Suppressor macrophage (primary cell): ENCODE measurements at regions not wholly inside any gene's neighbourhood (a gene's known extent, or its start where the extent isn't known, plus 50 kb on each side); places are given as distances from the start of the nearest gene placed in this dataset.

Source experiments
- DNase-seq, 4 experiments: peaks; one replicate each; pipeline ENCODE4 v3.0.0-alpha.2; 2020 to 2022

DNA sequence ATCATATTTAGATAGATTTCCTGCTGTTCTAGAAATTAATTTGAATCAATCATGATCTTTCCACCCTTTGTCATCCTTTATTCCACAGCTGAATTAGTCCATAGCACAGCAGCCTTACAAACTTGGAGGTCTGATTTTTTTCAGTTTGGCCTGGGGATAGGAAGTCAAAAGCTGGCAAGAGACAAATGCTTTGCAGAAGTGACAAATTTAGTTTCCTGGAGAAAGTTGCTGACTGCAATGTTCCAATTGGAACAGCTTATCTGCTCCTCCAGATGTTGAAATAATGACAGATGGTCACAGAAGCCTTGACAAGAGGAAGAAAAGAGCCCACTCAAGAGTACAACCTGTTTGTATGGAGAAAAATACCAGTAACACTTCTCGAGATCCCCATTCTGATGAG is 1276.1 kb upstream of the CDH8 start:
- DNase-seq: peak in 2 of 4 experiments; percentile 4 to 6

DNA sequence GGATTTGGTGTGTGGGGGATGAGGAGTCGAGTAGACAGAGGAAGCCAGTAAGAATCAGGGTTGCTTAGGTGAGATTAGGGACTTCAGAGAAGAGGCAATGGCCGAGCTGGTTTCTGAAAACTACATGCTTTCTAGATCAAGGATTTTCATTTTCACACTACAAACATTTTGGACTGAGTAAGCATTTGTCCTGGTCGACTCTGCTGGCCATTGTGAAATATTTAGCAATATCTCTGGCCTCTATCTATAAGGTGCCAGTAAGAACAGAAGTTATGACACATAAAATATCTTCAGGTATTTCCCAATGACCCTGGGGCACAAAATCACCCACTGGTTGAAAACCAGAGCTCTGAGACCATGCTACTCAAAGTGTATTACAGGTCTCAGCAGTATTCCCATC is 1275.1 kb upstream of the CDH8 start:
- DNase-seq: no peak

DNA sequence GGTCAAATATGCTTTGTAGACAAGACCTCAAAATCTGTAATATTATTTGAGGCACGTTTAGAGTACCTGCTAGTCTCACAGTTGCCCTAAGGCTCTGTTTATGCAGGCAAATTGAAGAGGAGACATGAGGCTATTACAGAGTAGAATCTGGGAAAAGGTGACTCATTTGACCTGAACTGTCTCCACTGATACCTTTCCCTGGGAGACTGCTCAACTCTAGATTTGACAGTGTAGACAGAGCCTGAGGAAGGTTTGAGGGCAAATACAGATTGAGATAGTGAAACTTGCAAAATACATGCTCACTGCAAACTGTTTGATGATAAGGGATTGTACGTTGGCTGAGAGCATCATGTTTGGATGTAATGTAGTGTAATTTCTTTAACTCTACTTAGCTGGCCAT is 1266.6 kb upstream of the CDH8 start:
- DNase-seq: no peak

DNA sequence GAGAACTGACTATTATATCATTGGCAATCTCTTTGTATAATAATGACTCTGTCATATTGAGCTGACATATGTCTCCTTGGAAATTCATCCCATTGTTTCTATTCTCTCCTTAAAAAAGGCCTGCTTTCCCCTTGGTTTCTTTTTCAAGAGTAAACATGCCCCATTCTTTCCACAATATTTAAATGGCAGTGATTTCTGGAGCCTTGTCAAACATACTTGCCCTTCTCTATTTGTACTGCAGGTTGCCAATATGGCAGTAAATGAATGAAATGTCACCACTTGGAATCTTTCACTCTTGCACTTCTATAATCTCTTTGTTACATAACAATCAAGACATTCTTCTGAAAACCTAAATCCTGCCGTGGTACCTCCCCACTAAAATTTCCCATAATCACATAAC is 1265.1 kb upstream of the CDH8 start:
- no peak for DNase-seq

DNA sequence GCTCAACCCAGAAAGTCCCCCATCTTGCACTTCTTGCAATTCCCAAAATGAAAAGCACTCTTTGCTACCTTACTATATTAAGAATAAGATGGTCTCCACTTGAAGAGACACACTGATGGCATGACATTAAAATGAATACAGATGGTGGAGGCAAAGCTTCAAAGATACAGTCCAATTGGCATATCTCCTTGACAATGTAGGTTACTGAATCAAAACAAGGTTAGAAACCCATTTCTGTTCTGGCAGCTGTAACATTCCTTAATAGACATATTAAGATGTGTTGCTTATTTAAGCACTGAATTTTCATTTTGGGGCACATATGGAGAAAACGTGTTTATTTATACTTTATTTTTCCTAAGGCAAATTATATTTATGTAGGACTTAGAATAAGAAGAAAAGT is 1262.8 kb upstream of the CDH8 start:
- no peak for DNase-seq

DNA sequence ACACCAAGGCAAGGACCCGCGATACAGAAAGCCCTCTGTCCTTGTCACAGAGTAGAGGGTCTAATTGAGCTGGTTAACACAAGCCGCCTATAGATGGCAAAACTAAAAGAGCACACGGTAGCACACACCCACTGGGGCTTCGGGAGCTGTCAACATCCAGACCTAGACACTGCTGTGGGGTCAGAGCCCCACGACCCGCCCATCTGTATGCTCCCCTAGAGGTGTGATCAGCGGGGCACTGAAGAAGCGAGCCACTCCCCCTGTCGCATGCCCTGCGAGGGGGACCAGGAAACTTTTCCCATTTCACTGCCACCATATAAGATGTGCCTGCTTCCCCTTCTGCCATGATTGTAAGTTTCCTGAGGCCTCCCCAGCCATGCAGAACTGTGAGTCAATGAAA is 1255.8 kb upstream of the CDH8 start:
- no peak for DNase-seq

DNA sequence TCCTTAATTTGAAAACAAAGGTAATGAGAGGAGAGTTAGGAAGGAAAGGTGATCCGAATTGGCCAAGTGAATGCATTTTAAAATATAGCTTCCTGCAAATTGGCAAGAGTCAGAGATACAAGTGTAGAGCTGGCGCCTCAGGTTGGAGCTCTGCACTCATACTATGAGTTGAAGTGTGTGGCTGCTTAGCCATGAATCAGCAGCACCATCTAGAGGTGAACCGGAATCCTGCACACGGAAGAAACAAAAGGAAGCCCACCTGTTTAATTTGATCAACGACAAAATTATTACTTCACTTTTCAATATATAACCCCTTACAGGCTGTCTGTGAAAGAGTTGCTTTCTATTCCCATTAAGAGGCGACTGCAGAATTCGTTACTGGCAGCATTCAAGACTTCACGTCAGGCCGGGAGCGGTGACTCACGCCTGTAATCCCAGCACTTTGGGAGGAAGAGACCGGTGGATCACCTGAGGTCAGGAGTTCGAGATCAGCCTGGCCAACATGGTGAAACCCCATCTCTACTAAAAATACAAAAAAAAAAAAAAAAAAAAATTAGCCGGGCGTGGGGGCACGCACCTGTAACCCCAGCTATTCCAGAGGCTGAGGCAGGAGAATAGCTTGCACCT is 1253.7 kb upstream of the CDH8 start:
- DNase-seq: peak; percentile 17 to 31 (median 24)

DNA sequence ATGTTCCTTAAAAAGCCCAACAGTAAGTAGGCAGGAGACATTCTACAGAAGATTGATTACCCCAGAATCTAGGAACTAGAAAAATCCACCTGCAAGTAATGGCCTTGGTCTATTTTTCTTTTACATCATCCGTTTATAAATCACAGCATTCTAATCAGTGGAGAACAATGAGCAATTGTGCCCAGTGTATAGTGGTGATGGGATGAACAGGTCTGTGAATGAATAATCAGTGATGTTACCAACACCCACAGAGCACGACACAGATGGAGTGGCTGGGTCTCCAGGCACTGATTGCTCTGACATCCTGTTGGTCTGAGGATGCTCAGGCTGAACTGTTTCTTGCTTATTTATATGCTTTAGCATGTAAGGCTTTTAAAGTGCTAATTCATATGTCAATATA is 1251.2 kb upstream of the CDH8 start:
- DNase-seq: no peak

DNA sequence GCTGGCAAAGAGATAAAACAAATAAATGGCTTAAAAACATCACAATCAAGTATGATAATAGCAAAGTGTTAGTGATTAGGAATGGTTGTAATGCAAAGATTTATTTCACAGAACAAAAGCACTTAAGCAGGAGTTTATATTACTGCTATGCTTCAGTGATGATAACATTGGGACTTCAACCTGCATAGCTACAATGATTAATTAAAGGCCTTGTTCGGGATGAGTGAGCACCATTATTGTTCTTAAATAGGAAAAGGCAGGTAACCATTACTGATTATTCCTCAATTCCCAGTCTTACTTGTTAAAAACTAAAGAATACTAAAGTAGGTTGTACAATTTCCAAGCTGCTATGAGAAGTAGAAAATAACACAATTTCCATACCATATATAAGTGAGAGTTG is 1247.5 kb upstream of the CDH8 start:
- DNase-seq: no peak

DNA sequence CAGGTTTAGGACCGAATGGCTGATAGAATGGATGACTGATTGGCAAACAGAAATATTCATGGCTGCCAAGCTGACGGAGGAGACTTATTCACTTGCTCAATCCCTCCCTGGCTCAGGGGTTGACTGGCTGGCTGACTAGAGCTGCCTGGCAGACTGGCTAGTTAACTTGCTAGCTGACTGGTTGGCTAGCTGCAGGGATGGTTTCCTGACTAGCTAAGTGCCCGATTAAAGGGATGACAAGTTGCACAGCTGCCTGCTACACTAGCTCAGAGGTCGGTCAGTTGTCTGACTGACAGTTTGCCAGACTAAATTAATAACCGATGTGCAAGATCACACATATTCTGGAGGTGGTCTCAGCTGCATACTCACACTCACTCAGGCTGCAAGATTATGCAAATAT is 1208.4 kb upstream of the CDH8 start:
- no peak for DNase-seq

DNA sequence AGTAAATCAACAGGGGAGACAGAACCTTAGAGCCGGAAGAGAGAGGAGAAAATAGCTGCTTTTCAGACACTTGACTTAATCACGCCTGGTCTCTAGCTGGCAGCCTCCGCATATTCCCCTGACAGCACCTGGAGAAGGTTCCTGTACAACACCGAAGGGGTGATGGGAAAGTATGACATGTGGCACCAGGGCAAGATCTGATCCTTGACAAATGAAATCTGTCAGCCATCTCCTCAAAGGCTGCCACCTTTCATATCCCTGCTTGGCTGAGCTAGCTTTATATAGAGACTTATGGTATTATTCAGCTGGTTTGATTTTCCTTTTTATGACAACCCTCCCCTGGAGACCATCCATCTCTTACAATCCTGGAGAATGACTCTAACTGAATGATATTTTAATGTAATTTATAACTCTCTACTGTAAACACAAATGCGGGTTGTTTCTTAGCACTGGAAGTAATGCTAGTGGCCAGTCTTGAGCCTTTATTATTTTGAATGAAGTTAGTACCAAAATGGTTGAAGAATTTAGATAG is 1205.3 kb upstream of the CDH8 start:
- no peak for DNase-seq

DNA sequence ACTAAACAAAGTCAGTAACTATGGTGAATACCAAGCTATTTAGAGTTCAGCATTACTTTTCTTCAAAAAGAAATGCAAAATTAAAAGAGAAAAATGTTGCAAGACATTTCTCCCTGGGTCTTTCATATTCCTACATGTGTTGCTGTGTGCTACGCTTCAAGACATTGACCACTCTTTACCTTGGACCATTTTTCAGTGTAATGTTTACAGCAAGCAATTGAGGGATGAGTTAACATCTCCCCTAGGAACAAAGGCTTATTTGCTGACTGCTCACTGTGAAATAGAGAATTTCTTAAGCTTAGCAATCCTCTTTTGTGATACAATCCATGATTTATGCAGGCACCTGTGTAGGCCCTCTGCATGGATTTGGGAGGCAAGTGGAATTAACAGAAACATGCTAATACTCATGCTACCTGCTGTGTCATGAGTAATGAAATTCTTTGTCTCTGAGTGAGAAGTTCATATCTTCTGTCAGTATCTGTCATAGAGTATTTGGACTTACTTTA is 1202.9 kb upstream of the CDH8 start:
- DNase-seq: no peak

DNA sequence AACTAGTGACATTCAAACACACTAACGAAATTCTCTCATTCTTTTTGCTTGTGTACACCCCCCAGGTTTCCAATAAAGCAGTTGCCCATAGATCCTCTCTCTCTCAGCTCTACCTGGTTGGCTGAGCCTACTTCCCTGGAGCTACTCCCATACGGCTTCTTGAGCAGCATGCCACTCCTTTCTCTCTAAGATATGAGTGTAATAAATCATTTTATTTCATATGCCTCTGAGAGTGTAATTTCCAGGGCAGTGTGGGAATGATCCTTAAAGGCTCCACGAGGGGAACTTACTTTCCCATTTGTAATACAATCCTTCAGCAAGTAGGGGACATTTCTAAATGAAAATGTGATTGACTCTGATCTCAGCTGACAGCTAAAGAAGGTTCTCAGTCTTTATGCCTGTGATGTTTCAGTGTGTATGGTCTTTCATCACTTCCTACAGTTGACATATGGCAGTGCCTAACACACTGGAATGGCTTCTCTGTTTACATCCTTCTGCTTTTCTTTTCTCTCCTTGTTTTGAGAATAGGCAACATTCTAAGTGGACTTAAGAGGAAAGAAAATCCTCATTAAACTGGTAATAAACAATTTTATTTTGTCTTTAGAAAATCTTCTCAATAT is 1194.3 kb upstream of the CDH8 start:
- DNase-seq: no peak

DNA sequence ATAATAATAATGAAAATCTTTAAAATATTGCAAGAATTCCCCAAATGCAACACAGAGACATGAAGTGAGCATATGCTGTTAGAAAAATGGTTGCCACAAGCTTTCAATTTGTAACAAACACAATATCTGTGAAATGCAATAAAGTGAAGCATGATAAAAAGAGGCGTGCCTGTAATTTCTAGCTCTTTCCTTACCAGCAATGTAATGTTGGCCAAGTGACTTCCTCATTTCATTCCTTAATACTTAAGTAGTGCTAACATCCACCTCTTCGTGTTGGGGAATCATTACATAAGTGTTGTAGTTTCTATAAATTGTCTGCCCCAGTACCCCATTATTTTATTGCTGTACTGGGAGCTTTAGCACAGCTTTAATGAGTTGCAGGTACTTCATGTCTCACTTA is 1192.0 kb upstream of the CDH8 start:
- no peak for DNase-seq

DNA sequence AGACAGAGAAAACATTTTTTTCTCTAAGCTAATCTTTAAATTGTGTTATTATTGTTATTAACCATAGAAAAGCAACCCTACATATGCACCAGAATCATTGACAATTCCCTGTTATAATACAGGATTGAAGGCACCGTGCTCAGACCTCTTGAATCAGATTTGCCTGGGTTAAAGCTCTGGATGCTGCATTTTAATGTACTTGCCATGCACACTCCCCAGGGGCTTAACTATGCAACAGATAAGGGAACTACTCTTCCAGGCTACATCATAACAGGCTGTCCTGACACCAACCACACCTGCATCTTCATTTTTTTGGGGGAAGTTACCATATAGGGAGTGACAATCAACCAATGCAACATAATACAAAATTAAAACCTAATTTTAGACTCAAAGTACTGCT is 1187.6 kb upstream of the CDH8 start:
- no peak for DNase-seq

DNA sequence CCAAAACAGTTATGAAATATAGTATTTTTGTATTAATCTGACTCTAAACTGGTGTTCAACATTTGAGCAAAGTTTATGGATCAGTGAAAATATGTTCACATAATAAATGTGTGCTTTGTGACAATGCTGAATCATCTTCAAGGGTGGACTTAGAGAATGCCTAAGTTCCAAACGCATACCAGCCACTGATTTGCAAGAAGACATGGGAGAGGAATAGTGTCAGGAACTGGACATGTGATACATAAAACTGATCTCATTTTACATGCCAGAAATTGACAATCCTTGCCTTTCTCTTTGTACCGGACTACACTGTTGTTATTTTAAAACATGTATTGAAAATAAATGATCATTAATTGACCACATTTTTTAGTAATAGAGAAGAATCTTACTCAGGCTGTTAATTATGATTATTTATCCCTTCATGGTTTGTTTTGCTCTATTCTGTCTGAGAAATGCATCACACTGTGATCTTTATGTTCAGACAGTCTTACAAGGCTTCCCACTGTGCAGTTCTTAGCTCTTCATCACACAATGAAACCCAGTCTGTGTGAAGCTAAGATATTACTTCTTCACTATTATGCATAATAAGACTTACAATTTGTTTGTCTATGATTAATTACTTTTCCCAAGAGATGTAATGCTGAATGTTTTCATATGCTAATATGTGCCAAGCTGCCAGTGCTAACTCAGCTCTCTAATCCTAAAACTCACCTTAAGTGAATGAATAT is 1180.6 kb upstream of the CDH8 start:
- DNase-seq: no peak

DNA sequence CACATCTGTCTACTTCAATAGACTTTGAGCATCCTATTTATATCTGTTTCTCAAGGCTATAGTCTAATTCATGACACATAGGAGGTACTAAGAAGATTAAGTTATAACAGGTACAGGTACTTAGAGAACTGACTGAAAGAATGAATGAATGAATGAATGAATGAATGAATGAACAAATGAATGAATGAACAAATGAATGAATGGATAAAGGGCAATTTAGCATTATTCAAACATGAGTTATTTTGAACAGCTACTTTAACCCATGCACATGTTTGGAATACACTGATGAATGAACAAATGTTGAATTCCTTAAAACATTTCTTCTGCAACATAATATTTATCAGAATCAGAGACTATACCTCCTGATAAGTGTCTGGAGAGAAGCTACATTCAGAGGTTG is 1165.6 kb upstream of the CDH8 start:
- DNase-seq: no peak

DNA sequence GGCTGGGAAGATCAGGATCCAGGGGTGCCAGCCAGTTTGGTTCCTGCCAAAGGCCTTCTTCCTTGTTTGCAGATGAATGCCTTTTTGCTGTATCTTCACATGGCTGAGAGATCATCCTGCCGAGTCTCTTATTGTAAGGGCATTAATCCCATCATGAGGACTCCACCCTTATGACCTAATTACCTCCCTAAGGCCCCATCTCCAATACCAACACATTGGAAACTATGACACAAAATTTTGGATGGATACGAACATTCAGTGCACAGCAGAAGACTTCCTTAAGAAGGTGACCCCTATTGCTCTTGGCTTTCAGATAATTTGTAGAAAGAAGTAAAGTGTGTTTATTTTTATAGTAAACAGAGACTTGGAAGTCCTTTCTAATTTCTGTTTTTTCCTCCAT is 1164.7 kb upstream of the CDH8 start:
- no peak for DNase-seq

DNA sequence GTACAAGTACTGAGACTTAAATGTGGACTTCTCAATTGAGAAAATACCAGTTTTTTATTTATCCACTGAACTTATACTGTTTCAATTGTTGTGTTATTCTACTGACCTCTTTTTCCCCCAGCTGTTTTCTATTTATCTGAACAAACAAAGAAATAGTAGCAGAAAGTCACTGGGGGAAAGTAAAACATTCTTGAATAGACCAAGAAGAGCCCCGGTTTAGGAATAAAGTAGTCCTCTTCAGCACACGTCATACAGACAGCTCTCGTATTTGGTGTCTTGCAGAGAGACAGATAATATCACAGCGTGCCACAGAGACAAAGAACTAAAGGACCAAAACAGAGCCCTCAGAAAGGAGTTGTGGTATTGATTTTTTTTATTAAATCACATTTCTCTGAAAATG is 1159.1 kb upstream of the CDH8 start:
- DNase-seq: no peak

DNA sequence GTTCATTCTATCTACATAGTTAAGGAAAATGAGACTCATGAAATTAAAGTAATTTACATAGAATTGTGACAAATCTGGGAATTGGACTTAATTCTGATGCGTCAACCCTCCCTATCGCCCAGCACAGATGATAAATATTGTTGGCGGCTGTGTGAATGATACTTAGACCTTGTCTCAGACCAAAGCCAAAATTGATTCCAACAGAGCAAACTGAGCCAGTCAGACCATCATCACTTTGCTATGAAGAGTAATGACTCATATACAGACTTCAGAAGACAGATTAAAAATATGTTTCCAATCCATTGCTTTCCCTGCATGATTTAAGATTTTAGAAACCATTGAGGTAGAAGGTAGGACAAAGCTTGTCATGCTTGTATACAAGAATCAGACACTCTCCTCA is 1156.7 kb upstream of the CDH8 start:
- no peak for DNase-seq

DNA sequence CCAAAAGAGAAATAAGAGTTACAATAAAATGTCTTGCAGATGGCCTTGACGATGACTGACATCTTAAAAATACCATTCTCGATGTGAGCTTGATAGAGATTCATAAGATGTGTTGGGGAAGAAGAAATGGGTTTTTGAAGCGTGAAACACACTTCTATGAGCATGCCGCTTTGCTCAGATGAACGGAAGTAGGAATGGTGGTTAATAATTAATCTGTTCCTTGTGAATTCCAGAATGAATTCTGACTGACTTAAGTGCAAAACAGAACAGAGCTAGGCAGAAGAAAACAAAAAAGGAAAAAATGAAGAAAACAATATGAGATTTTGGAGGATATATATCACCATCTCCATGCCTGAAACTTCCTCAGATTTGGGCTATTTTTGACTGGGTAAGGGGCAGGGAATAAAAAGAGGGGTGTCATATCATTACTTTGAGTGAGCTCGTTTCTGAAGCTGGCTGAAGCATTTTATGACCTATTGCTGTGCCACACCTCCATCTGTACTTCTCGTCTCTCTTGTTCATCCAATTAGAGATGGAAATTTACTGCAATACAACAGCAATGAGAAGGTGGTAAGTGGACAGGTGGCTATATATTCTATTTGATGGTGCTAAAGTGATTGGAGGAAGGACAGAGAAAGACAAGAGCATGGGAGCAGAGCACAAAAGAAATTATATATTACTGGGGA is 1152.0 kb upstream of the CDH8 start:
- no peak for DNase-seq

DNA sequence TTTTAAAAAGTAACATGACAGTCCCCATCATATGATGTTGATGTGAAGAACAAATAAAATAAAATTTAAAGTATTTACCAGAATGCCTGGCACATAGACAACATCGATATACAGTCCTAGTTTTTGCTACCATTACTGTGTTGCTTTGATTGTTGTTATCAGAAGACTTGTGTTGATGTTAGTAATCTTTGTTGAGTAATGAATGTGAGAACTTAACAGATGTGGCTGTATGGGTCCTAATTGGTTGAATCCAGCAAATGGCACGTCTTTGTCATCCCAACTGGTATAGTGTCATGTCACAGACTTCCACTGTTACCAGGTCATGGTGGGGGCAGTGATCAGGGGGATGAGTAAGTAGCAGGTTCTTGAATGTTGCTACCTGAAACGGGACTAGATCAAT is 1151.4 kb upstream of the CDH8 start:
- DNase-seq: no peak

DNA sequence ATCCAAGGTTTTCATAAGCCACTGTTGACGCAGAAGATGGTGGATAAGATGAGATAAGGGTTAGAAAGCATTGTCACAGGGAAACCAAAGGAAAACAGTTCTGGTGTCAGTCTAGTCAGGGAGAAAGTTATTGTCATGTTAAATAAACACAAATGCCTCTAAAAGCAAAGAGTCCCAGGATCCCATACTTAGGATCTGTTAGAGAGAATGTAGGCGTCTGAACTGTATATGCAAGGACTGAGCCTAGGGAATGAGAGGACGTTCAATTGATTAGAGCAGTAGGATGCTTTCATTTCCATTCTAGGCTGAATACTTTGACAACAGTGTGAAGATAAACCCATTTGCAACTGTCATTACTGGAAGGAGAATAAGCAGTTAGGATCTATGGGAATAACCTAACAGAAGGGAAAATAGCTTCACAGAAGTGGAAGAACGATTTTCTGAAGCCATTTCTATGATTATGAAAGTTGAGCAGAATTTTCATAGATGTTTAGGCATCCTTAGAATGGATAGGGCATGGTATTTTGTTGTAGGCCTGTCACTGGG is 1149.1 kb upstream of the CDH8 start:
- DNase-seq: no peak
